Astrocyte (in vitro differentiated cells and primary cell): ENCODE measurements at regions not wholly inside any gene's neighbourhood (a gene's known extent, or its start where the extent isn't known, plus 50 kb on each side); places are given as distances from the start of the nearest gene placed in this dataset.

ENCODE experiments used
- DNase-seq: peaks from one replicate; pipeline ENCODE4 v3.0.0-alpha.2; 2010; ENCODE audit warnings: low read depth
- FAIRE-seq: peaks from 2 replicates; lab custom pipeline; 2011; peaks lifted over from hg19 to GRCh38; lab: Jason Lieb, UNC
- H2AFZ ChIP-seq: 2 replicates; pipeline ENCODE4 v1.6.0; 2012; ENCODE audit warnings: low read depth, low read length, inconsistent platforms
- H3K27ac ChIP-seq: 2 replicates; pipeline ENCODE4 v1.5.1; 2011; ENCODE audit warnings: low read depth, low read length, inconsistent platforms
- H3K27me3 ChIP-seq: 2 replicates; pipeline ENCODE4 v1.6.0; 2011; ENCODE audit warnings: low read length, inconsistent platforms; ENCODE audit not compliant: insufficient read depth
- H3K36me3 ChIP-seq: 2 replicates; pipeline ENCODE4 v1.5.1; 2011; ENCODE audit warnings: low read length, inconsistent platforms; ENCODE audit not compliant: insufficient read depth
- H3K4me1 ChIP-seq: 2 replicates; pipeline ENCODE4 v1.5.1; 2011; ENCODE audit warnings: low read length, inconsistent platforms; ENCODE audit not compliant: insufficient read depth
- H3K4me2 ChIP-seq: 2 replicates; pipeline ENCODE4 v1.6.0; 2012; ENCODE audit warnings: low read length, inconsistent platforms
- H3K4me3 ChIP-seq: 2 replicates; pipeline ENCODE4 v1.5.1; 2011; ENCODE audit warnings: low read depth, mild to moderate bottlenecking, low read length, inconsistent platforms; ENCODE audit not compliant: insufficient read depth
- H3K79me2 ChIP-seq: 2 replicates; pipeline ENCODE4 v1.6.0; 2012; ENCODE audit warnings: mild to moderate bottlenecking, low read length, inconsistent platforms; ENCODE audit not compliant: insufficient read depth
- H3K9ac ChIP-seq: 2 replicates; pipeline ENCODE4 v1.6.0; 2012; ENCODE audit warnings: mild to moderate bottlenecking, low read length, inconsistent platforms
- H3K9me3 ChIP-seq: 2 replicates; pipeline ENCODE4 v1.5.1; 2012; ENCODE audit warnings: low read depth, mild to moderate bottlenecking, low read length, inconsistent platforms; ENCODE audit not compliant: insufficient read depth
- H4K20me1 ChIP-seq: 2 replicates; pipeline ENCODE4 v1.6.0; 2012; ENCODE audit warnings: low read length, inconsistent platforms; ENCODE audit not compliant: insufficient read depth
- H3K27ac Mint-ChIP-seq: one replicate; pipeline ENCODE4 v1.8.0; 2021; ENCODE audit warnings: mild to moderate bottlenecking, mixed read lengths; ENCODE audit not compliant: unreplicated experiment
- H3K27me3 Mint-ChIP-seq: one replicate; pipeline ENCODE4 v1.8.0; 2021; ENCODE audit warnings: low read depth, mixed read lengths; ENCODE audit not compliant: unreplicated experiment
- H3K36me3 Mint-ChIP-seq: one replicate; pipeline ENCODE4 v1.8.0; 2021; ENCODE audit warnings: low read depth, mixed read lengths; ENCODE audit not compliant: unreplicated experiment
- H3K4me1 Mint-ChIP-seq: one replicate; pipeline ENCODE4 v1.8.0; 2021; ENCODE audit warnings: low read depth, mixed read lengths; ENCODE audit not compliant: unreplicated experiment
- H3K4me3 Mint-ChIP-seq: one replicate; pipeline ENCODE4 v1.8.0; 2021; ENCODE audit warnings: mild to moderate bottlenecking, moderate library complexity, mixed read lengths; ENCODE audit not compliant: unreplicated experiment
- H3K9me3 Mint-ChIP-seq: one replicate; pipeline ENCODE4 v1.8.0; 2021; ENCODE audit warnings: mild to moderate bottlenecking, mixed read lengths; ENCODE audit not compliant: unreplicated experiment
- CTCF ChIP-seq: IDR thresholded peaks from 2 replicates; pipeline ENCODE4 v1.5.1; 2011; ENCODE audit warnings: low read depth, mild to moderate bottlenecking, inconsistent platforms, low read length, moderate library complexity; ENCODE audit not compliant: insufficient read depth
- EZH2 ChIP-seq: IDR thresholded peaks from 2 replicates; pipeline ENCODE4 v1.6.1; 2012; ENCODE audit warnings: mild to moderate bottlenecking, low read length, inconsistent platforms; ENCODE audit not compliant: insufficient read depth

GRCh38 chr4:14267373-14268060 lies 640.0 kb upstream of the BOD1L1 start:
- Histone ChIP-seq H3K36me3 (no peaks in the 10 kb centered on the region), H3K79me2 (no peaks in the 10 kb centered on the region), H3K4me1 (no peaks in the 10 kb centered on the region), H3K9me3 (no peaks in the 10 kb centered on the region), H3K4me3 (no peak overlapping the region), H3K27ac (no peak overlapping the region), H3K9ac (no peak overlapping the region), H4K20me1 (no peaks in the 10 kb centered on the region), H2AFZ (no peak overlapping the region), H3K4me2 (no peak overlapping the region), H3K27me3 (no peaks in the 10 kb centered on the region)
- Mint-ChIP-seq H3K9me3 (peaks cover 3% of the 10 kb centered on the region), H3K4me3 (no peak overlapping the region), H3K4me1 (no peaks in the 10 kb centered on the region), H3K36me3 (no peaks in the 10 kb centered on the region), H3K27me3 (no peaks in the 10 kb centered on the region), H3K27ac (no peak overlapping the region)
- DNase-seq: no peak
- TF ChIP-seq EZH2: no peak
- TF ChIP-seq CTCF: no peak
- FAIRE-seq: no peak

- Histone ChIP-seq H3K9me3 (no peaks in the 10 kb centered on the region), H3K36me3 (no peaks in the 10 kb centered on the region), H3K27ac (no peak overlapping the region), H3K27me3 (no peaks in the 10 kb centered on the region), H3K4me2 (no peak overlapping the region), H2AFZ (no peak overlapping the region), H3K79me2 (no peaks in the 10 kb centered on the region), H3K4me3 (no peak overlapping the region), H4K20me1 (no peaks in the 10 kb centered on the region), H3K4me1 (no peaks in the 10 kb centered on the region), H3K9ac (no peak overlapping the region)
- TF ChIP-seq EZH2 (no peak), CTCF (no peak)
- Mint-ChIP-seq H3K9me3 (no peaks in the 10 kb centered on the region), H3K36me3 (no peaks in the 10 kb centered on the region), H3K27ac (no peak overlapping the region), H3K4me3 (no peak overlapping the region), H3K27me3 (no peaks in the 10 kb centered on the region), H3K4me1 (peaks cover 5% of the 10 kb centered on the region)
- no peak for FAIRE-seq
- DNase-seq: no peak
These were observed 642.3 kb upstream of the BOD1L1 start for GRCh38 chr4:14269824-14270223.

- no peak overlapping the region for H3K4me3 Mint-ChIP-seq
- no peak for FAIRE-seq
These were observed 644.7 kb upstream of the BOD1L1 start for GRCh38 chr4:14272206-14272605.

More at GRCh38 chr4:14272206-14272605, 644.7 kb upstream of the BOD1L1 start:
- Mint-ChIP-seq H3K27me3 (no peaks in the 10 kb centered on the region), H3K4me1 (peaks cover 5% of the 10 kb centered on the region), H3K9me3 (no peaks in the 10 kb centered on the region), H3K27ac (no peak overlapping the region), H3K36me3 (no peaks in the 10 kb centered on the region)
- H2AFZ ChIP-seq: no peak overlapping the region
- no peak overlapping the region for H3K4me2 ChIP-seq
- no peak for TF ChIP-seq EZH2
- no peak for TF ChIP-seq CTCF
- H3K79me2 ChIP-seq: no peaks in the 10 kb centered on the region
- H3K27me3 ChIP-seq: no peaks in the 10 kb centered on the region
- no peaks in the 10 kb centered on the region for H3K36me3 ChIP-seq
- H3K27ac ChIP-seq: no peak overlapping the region
- no peak overlapping the region for H3K9ac ChIP-seq
- no peaks in the 10 kb centered on the region for H3K9me3 ChIP-seq
- H4K20me1 ChIP-seq: no peaks in the 10 kb centered on the region
- no peaks in the 10 kb centered on the region for H3K4me1 ChIP-seq
- no peak overlapping the region for H3K4me3 ChIP-seq
- no peak for DNase-seq
